HUES48 (cell line): ENCODE measurements at regions not wholly inside any gene's neighbourhood (a gene's known extent, or its start where the extent isn't known, plus 50 kb on each side); places are given as distances from the start of the nearest gene placed in this dataset.

Source experiments
- H3K27ac ChIP-seq: one replicate; pipeline ENCODE4 v1.7.0; 2013; ENCODE audit warnings: low read depth, low read length, inconsistent platforms
- H3K27me3 ChIP-seq: 2 replicates; pipeline ENCODE4 v1.6.1; 2013; ENCODE audit warnings: mild to moderate bottlenecking, low read length; ENCODE audit not compliant: control insufficient read depth, insufficient read depth
- H3K36me3 ChIP-seq: 2 replicates; pipeline ENCODE4 v1.6.1; 2013; ENCODE audit warnings: low read length; ENCODE audit not compliant: control insufficient read depth, insufficient read depth
- H3K4me1 ChIP-seq: 2 replicates; pipeline ENCODE4 v1.6.1; 2013; ENCODE audit warnings: mild to moderate bottlenecking, low read length; ENCODE audit not compliant: control insufficient read depth, insufficient read depth
- H3K4me3 ChIP-seq: 2 replicates; pipeline ENCODE4 v1.5.1; 2013; ENCODE audit warnings: mild to moderate bottlenecking, low read depth, low read length
- H3K9ac ChIP-seq: 2 replicates; pipeline ENCODE4 v1.6.1; 2013; ENCODE audit warnings: mild to moderate bottlenecking, low read depth, low read length, moderate library complexity
- H3K9me3 ChIP-seq: 2 replicates; pipeline ENCODE4 v1.6.1; 2013; ENCODE audit warnings: low read length; ENCODE audit not compliant: control insufficient read depth, insufficient read depth

DNA sequence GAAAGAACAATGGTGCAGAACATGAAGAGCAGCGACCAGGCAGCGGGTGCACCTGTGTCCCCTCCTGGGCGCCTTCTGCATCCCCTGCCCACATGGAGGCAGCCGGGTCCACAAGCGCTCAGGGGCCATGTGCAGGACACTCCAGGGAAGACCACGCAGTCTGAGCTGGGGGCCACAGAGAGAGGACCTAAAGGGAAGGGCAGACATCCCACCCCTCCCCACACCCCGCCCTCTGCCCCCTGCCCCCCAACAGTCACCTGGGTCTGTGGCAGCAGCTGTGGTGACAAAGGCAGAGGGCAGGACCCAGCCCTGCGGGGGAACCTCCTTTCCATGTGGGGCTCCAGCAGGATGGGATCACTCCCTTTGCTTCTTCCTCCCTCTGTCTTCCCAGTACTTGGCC, 805.7 kb downstream of the CDH9 start:
- Histone ChIP-seq H3K9me3 (peaks cover 17% of the 10 kb centered on the region; the same call in 1 of the 2 replicates), H3K27ac (no peak overlapping the region), H3K4me3 (no peak overlapping the region), H3K4me1 (no peaks in the 10 kb centered on the region), H3K36me3 (no peaks in the 10 kb centered on the region), H3K9ac (no peak overlapping the region), H3K27me3 (no peaks in the 10 kb centered on the region)

DNA sequence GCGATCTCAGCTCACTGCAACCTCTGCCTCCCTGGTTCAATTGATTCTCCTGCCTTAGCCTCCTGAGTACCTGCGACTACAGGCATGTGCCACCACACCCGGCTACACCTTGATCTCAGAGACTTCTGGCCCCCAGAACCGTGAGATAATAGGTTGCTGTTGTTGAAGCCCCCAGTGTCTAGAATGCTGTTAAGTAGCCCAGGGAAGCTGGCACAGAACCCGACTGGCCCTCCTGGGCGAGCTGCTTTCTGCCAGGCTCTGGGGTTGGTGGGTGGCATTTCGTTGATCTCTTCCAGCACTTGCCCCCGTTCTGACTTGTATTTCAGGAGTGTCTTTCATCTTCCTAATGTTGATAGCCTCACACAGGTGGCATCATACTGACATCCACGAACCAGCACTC, 807.1 kb downstream of the CDH9 start:
- Histone ChIP-seq H3K9ac (no peak overlapping the region), H3K27me3 (no peaks in the 10 kb centered on the region), H3K9me3 (peaks cover 19% of the 10 kb centered on the region; the same call in 1 of the 2 replicates), H3K27ac (no peak overlapping the region), H3K36me3 (no peaks in the 10 kb centered on the region), H3K4me3 (no peak overlapping the region), H3K4me1 (no peaks in the 10 kb centered on the region)

DNA sequence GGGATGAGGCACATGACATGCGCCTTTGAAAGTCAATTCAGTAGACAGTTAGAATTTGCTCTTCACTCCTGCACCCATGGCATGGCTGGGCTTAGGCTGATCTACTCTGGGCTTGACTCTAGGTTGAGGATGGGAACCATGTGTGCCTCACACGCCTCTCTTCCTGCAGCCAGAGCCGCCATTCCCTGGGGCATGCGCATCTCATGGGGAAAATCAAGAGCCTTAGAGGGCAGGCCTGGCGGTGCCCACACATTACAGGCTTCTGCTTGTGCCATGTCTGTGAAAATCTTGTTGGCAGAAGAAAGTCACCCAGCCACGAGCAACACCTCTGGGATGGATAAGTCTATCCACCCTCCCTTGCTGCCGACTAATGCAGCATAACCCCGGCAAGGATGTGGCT, 808.5 kb downstream of the CDH9 start:
- Histone ChIP-seq H3K4me1 (no peaks in the 10 kb centered on the region), H3K36me3 (no peaks in the 10 kb centered on the region), H3K4me3 (no peak overlapping the region), H3K27me3 (no peaks in the 10 kb centered on the region), H3K9me3 (peaks cover 28% of the 10 kb centered on the region), H3K9ac (no peak overlapping the region), H3K27ac (no peak overlapping the region)

- no peaks in the 10 kb centered on the region for H3K4me1 ChIP-seq
- H3K9ac ChIP-seq = no peak overlapping the region
- no peaks in the 10 kb centered on the region for H3K27me3 ChIP-seq
- H3K27ac ChIP-seq = no peak overlapping the region
- H3K9me3 ChIP-seq = peaks cover 26% of the 10 kb centered on the region
- no peak overlapping the region for H3K4me3 ChIP-seq
- H3K36me3 ChIP-seq = no peaks in the 10 kb centered on the region
Observed at GRCh38 chr5:26227245-26227644, 811.1 kb downstream of the CDH9 start.

DNA sequence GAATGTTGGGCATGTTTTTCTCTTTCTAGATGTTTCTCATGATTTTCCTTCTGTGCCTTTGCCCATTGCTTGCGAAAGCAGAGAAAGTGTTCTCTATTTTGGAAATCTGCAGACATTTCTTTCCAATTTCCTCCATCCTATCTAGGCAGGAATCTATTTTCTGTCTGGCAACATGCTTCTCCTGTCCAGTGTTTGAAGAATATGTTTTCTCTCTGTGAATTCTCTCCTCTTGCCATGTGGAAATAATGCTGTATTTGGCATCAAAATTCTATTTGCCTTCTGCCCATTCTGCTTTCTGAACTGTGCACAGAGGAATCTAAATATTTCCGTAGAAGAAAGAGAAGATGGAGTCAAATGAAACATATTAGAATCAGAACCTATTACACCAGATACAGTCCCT, 833.3 kb downstream of the CDH9 start:
- Histone ChIP-seq H3K27ac (no peak overlapping the region), H3K36me3 (no peaks in the 10 kb centered on the region), H3K4me1 (no peaks in the 10 kb centered on the region), H3K9ac (no peak overlapping the region), H3K27me3 (no peaks in the 10 kb centered on the region), H3K4me3 (no peak overlapping the region), H3K9me3 (no peaks in the 10 kb centered on the region)

GRCh38 chr5:26193626-26194025, 844.8 kb downstream of the CDH9 start:
- Histone ChIP-seq H3K27me3 (no peaks in the 10 kb centered on the region), H3K36me3 (no peaks in the 10 kb centered on the region), H3K27ac (no peak overlapping the region), H3K9me3 (no peaks in the 10 kb centered on the region), H3K9ac (no peak overlapping the region), H3K4me1 (no peaks in the 10 kb centered on the region), H3K4me3 (no peak overlapping the region)

DNA sequence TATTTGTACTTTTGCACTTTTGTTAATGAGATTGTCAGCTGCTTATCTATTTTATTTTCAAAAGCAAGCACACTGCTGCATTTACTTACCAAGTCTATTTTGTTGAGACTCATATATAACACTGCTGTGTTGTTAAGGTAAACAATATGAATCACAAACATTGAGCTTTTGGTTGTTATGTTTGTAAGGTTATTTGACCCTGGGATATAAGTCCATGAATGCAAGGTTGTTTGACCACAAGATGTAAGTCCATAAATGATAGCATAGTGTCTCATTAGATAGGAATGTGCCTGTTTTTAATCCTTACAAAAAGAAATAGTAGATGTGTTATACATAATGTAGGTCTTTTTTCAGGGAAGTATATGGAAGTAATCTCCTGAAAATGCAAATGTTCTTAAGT, 845.9 kb downstream of the CDH9 start:
- Histone ChIP-seq H3K9me3 (no peaks in the 10 kb centered on the region), H3K27ac (no peak overlapping the region), H3K36me3 (no peaks in the 10 kb centered on the region), H3K4me3 (no peak overlapping the region), H3K9ac (no peak overlapping the region), H3K27me3 (no peaks in the 10 kb centered on the region), H3K4me1 (no peaks in the 10 kb centered on the region)

DNA sequence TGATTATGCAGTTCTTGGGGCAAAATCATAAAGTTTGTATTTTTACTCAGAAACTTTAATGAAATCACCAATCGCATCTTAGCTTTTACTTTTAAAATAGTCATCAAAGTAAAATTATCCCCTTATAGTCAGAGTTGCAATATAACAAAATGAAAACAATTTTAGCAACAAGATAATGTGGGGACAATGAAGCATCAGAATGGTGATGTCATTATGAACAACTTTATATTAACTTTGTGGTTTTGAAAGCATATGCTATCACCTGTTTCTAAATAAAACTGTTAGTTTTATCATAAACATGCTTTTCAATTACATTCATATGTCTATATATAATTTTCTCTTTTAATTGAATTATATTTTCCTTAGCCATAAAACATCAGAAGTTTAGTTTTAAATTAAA, 856.8 kb downstream of the CDH9 start:
- Histone ChIP-seq H3K9me3 (no peaks in the 10 kb centered on the region), H3K27me3 (no peaks in the 10 kb centered on the region), H3K9ac (no peak overlapping the region), H3K4me1 (no peaks in the 10 kb centered on the region), H3K36me3 (no peaks in the 10 kb centered on the region), H3K27ac (no peak overlapping the region), H3K4me3 (no peak overlapping the region)

GRCh38 chr5:26148569-26149107, 889.7 kb downstream of the CDH9 start:
- H3K9ac ChIP-seq = no peak overlapping the region
- H3K27ac ChIP-seq = no peak overlapping the region
- no peaks in the 10 kb centered on the region for H3K27me3 ChIP-seq
- H3K9me3 ChIP-seq = no peaks in the 10 kb centered on the region
- no peaks in the 10 kb centered on the region for H3K4me1 ChIP-seq
- no peaks in the 10 kb centered on the region for H3K36me3 ChIP-seq
- no peak overlapping the region for H3K4me3 ChIP-seq

GRCh38 chr5:26143259-26143658, 895.1 kb downstream of the CDH9 start:
- Histone ChIP-seq H3K9ac (no peak overlapping the region), H3K27ac (no peak overlapping the region), H3K4me3 (no peak overlapping the region), H3K36me3 (no peaks in the 10 kb centered on the region), H3K9me3 (no peaks in the 10 kb centered on the region), H3K4me1 (no peaks in the 10 kb centered on the region), H3K27me3 (no peaks in the 10 kb centered on the region)

GRCh38 chr5:26121338-26121737, 917.0 kb downstream of the CDH9 start:
- Histone ChIP-seq H3K4me3 (no peak overlapping the region), H3K9ac (no peak overlapping the region), H3K36me3 (no peaks in the 10 kb centered on the region), H3K27ac (no peak overlapping the region), H3K27me3 (no peaks in the 10 kb centered on the region), H3K4me1 (no peaks in the 10 kb centered on the region), H3K9me3 (no peaks in the 10 kb centered on the region)

GRCh38 chr5:26104175-26104574, 934.2 kb downstream of the CDH9 start:
- H3K4me1 ChIP-seq = no peaks in the 10 kb centered on the region
- no peak overlapping the region for H3K9ac ChIP-seq
- H3K36me3 ChIP-seq = no peaks in the 10 kb centered on the region
- no peak overlapping the region for H3K4me3 ChIP-seq
- no peak overlapping the region for H3K27ac ChIP-seq
- no peaks in the 10 kb centered on the region for H3K27me3 ChIP-seq
- no peaks in the 10 kb centered on the region for H3K9me3 ChIP-seq
